IPS-15b (cell line): ENCODE measurements at regions not wholly inside any gene's neighbourhood (a gene's known extent, or its start where the extent isn't known, plus 50 kb on each side); places are given as distances from the start of the nearest gene placed in this dataset.

ENCODE experiments used
- H3K27me3 ChIP-seq: one replicate; pipeline ENCODE4 v1.6.1; 2013; ENCODE audit warnings: low read length; ENCODE audit not compliant: control insufficient read depth, insufficient read depth
- H3K36me3 ChIP-seq: one replicate; pipeline ENCODE4 v1.6.1; 2013; ENCODE audit warnings: low read length; ENCODE audit not compliant: control insufficient read depth, insufficient read depth
- H3K4me1 ChIP-seq: one replicate; pipeline ENCODE4 v1.6.1; 2013; ENCODE audit warnings: mild to moderate bottlenecking, low read length; ENCODE audit not compliant: control insufficient read depth, insufficient read depth
- H3K4me3 ChIP-seq: one replicate; pipeline ENCODE4 v1.5.1; 2013; ENCODE audit warnings: low read depth, low read length
- H3K9ac ChIP-seq: one replicate; pipeline ENCODE4 v1.6.1; 2013; ENCODE audit warnings: low read depth, mild to moderate bottlenecking, low read length
- H3K9me3 ChIP-seq: one replicate; pipeline ENCODE4 v1.6.1; 2013; ENCODE audit warnings: mild to moderate bottlenecking, low read length; ENCODE audit not compliant: control insufficient read depth, insufficient read depth

DNA sequence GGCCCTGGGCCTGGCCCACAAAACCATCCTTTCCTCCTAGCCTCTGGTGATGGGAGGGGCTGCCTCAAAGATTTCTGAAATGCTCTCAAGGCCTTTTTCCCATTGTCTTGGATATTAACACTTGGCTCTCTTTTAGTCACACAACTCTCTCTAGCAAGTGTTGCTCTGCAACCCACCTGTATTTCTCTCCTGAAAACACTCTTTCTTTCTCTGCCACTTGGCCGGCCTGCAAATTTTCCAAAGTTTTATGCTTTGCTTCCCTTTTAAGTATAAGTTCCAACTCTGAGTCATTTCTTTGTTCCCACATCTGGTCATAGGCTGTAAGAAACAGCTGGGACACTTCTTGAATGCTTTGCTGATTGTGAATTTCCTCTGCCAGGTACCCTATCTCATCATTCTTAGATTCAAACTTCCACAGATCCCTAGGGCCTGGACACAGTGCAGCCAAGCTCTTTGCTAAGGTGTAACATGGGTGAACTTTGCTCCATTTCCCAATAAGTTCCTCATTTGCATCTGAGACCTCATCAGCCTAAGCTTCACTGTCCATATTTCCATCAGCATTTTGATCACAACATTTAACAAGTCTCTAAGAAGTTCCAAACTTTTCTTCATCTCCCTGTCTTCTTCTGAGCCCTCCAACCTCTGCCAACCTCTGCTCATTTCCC, 93.8 kb downstream of the TRIM29 start:
- no peak overlapping the region for H3K9ac ChIP-seq
- H3K4me3 ChIP-seq, result no peak overlapping the region
- no peaks in the 10 kb centered on the region for H3K36me3 ChIP-seq
- no peaks in the 10 kb centered on the region for H3K4me1 ChIP-seq
- H3K9me3 ChIP-seq, result no peaks in the 10 kb centered on the region
- no peaks in the 10 kb centered on the region for H3K27me3 ChIP-seq

DNA sequence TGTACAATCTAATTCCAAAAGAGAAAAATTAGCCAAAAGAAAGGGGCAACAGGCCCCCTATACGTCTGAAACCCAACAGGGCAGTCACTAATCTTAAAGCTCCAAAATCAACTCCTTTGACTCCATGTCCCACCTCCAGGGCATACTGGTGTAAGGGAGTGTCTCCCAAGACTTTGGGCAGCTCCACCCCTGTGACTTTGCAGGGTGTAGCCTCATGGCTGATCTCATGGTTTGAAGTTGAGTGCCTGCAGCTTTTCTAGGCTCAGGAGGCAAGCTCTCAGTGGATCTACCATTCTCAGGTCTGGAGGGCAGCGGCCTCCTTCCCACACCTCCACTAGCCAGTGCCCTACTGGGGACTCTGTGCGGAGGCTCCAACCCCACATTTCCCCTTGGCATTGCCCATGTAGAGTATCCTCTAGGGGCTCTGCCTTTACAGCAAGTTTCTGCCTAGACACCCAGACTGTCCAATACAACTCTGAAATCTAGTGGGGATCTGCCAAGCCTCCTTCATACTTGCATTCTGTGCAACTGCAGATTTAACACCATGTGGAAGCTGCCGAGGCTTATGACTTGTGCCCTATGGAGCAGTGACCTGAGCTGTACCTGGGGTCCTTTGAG, 94.5 kb downstream of the TRIM29 start:
- Histone ChIP-seq H3K4me3 (no peak overlapping the region), H3K9me3 (no peaks in the 10 kb centered on the region), H3K27me3 (no peaks in the 10 kb centered on the region), H3K36me3 (no peaks in the 10 kb centered on the region), H3K4me1 (no peaks in the 10 kb centered on the region), H3K9ac (no peak overlapping the region)

DNA sequence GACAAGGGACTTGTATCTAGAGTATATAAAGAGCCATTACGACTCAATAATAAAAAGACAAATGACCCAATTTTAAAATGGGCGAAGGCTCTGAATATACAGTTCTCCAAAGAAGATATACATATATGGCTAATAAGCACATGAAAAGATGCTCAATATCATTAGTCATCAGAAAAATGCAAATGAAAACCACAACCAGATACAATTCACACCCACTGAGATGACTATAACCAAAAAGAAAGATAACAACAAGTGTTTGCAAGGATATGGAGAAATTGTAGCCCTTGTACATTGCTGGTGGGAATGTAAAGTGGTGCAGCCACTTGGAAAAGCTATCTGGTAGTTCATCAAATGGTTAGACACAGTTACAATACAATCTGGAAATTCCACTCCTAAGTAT, 96.3 kb downstream of the TRIM29 start:
- Histone ChIP-seq H3K4me3 (no peak overlapping the region), H3K4me1 (no peaks in the 10 kb centered on the region)

DNA sequence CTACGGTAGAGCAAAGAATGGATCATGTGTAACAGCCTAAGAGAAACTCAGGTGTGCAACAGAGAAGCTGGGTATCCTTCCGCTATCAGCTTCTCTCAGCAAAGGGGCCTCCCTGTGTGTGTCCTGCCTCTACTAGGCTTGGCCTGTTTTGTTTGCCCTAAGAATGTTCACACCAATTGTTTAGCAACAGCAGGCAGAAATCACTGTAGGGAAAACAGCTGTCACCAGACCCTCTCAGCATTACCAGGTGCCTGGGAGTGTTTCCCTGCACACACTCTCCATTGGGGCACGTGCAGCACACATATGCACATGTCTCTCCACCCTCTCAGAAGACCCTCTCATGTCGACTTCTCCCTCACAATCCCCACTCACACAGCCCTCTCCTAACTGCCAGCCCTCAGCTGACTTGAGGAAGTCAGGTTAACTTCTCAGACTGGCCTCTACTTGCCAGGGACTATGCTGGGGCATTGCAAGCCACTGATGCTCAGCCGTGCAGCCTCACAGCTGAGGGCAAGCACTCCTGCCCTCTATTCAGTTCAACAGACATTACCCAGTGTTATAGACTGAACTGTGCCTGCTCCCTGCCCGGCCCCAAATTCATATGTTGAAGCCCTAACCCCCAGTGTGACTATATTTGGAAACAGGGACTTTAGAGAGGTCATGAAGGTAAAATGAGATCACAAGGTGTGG, 97.6 kb downstream of the TRIM29 start:
- no peak overlapping the region for H3K4me3 ChIP-seq
- no peaks in the 10 kb centered on the region for H3K4me1 ChIP-seq
- H3K9me3 ChIP-seq, result peaks cover 3% of the 10 kb centered on the region
- H3K27me3 ChIP-seq, result no peaks in the 10 kb centered on the region
- no peaks in the 10 kb centered on the region for H3K36me3 ChIP-seq
- no peak overlapping the region for H3K9ac ChIP-seq

More for the DNA sequence above, 96.3 kb downstream of the TRIM29 start:
- no peak overlapping the region for H3K9ac ChIP-seq
- H3K9me3 ChIP-seq, result peaks cover 3% of the 10 kb centered on the region
- H3K27me3 ChIP-seq, result no peaks in the 10 kb centered on the region
- no peaks in the 10 kb centered on the region for H3K36me3 ChIP-seq

DNA sequence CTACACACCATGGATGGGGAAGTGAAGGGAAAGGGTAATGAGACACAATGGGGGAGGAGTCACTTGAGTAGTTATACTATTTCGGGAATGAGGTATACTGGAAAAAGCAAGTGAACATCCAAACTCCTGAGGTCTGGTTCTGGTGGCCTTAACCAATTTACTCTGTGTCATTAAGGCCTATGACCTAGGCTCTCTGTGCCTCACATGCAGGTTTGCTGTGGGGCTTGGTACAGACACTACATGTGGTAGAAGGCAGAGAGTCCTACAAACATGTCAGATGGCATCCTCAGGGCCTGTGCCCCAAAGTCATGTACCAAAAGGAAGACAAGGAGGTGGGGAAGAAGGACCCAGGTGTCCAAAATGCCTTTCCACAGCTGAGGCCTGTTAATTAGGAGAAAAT, 98.9 kb downstream of the TRIM29 start:
- no peak overlapping the region for H3K9ac ChIP-seq
- H3K36me3 ChIP-seq, result no peaks in the 10 kb centered on the region
- no peak overlapping the region for H3K4me3 ChIP-seq
- no peaks in the 10 kb centered on the region for H3K4me1 ChIP-seq
- H3K9me3 ChIP-seq, result peaks cover 3% of the 10 kb centered on the region
- no peaks in the 10 kb centered on the region for H3K27me3 ChIP-seq

DNA sequence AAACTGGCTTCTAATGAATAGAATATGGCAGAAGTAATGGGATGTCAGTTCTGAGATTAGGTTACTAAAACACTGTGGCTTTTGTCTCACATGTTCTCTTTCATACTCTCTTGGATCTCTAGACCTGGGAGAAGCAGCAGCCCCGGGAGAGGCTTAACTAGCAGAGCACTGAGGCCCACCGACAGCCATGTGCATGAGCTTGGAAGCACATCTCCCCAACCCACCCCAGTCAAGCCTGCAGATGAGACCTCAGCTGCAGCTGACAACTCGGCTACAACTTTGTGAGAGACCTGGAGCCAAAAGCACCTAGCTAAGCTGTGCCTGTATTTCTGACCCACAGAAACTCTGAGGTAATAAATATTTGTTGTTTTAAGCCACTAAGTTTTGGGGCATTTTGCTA, 100.8 kb downstream of the TRIM29 start:
- Histone ChIP-seq H3K9me3 (peaks cover 3% of the 10 kb centered on the region), H3K4me1 (no peaks in the 10 kb centered on the region), H3K36me3 (no peaks in the 10 kb centered on the region), H3K27me3 (no peaks in the 10 kb centered on the region), H3K4me3 (no peak overlapping the region), H3K9ac (no peak overlapping the region)

DNA sequence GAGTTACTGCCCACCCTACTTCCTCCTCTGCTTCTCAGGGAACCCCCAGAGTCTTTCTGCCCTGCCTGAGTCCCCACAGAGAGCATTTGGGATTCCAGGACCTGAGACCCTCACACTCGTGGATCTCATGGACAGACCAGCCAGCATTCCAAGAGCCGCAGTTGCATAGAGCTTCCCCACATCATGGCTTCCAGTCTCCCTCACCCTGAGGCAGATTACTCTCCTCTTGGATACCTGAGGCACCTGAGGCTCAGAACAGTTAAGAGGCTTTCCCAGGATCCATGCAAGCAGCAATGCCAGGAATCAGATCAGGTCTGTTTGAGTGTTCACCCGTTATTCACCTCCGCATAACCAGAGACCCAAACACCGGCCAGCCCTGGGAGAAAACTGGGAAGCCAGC, 102.2 kb downstream of the TRIM29 start:
- H3K36me3 ChIP-seq, result no peaks in the 10 kb centered on the region
- no peak overlapping the region for H3K4me3 ChIP-seq
- no peak overlapping the region for H3K9ac ChIP-seq
- H3K27me3 ChIP-seq, result no peaks in the 10 kb centered on the region
- peaks cover 3% of the 10 kb centered on the region for H3K9me3 ChIP-seq
- no peaks in the 10 kb centered on the region for H3K4me1 ChIP-seq

DNA sequence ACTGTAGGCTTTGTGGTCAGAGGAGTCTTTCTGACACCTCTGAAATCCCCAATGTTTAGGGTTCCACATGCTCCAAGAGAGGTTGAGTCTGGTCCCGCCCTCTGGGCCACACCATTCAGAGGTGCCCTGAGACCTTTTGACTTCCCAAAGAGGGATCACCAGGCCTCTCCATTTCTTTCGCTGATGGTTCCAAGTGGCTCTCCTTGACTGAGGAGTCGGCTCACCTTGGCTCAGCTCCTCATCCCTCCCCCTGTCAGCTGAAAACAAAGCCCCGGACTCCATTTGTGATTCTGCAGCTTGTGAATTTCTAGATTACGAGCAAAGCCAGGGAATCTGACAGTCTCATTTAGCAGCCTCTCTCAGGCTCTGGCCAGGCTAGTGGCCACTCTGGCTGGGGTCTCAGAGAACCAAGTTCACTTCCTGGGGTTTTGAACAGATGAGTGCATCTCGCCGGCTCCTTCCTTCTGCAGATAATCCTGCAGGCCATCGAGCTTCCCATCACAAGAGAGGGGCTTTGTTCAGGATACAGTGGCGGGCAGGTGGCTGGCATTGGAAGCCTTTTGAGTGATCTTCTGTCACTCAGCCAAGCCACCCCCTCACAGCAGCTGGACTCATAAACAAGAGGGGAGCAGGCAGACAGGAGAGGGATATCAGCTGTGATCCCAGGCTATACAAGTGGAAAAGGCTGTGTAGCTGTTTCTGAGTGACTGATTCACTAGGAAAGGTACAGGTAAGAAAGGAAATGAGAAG, 102.9 kb downstream of the TRIM29 start:
- H3K9ac ChIP-seq, result no peak overlapping the region
- no peak overlapping the region for H3K4me3 ChIP-seq
- H3K9me3 ChIP-seq, result peaks cover 3% of the 10 kb centered on the region
- H3K27me3 ChIP-seq, result no peaks in the 10 kb centered on the region
- H3K36me3 ChIP-seq, result no peaks in the 10 kb centered on the region
- H3K4me1 ChIP-seq, result peaks cover 2% of the 10 kb centered on the region

DNA sequence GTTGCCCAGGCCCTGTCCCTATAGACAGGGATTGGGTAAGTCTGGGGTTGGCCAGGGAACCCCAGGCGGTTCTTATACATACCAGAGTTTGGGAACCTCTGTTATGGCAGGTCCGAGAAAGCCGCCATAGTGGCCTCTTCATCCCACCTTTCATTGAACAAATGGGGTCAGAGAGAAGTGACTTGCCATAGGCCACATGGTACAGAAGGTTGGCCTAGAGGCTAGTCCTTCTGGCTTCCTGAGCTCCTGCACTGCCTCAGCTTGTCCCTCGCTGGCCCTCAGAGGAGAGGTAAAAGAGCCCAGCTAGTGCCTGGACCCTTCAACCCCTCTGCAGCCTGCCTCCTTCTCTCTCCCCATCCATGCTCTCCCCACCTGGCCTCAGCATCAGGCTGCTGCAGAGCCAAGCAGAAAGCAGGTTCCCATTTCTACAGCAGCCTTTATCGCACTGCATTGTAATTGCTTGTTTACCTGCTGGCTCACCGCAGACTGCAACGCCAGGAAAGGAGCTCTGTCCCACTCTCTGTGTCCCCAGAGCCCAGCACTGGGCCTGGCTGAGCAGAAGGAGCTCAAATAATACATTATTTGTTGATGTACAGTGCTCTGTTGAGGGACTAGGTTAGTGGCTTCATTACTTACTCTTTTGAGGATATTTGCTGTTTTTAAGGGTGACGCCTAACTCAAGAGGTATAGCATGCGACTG, 103.6 kb downstream of the TRIM29 start:
- Histone ChIP-seq H3K4me1 (peaks cover 2% of the 10 kb centered on the region), H3K27me3 (no peaks in the 10 kb centered on the region), H3K9ac (no peak overlapping the region), H3K36me3 (no peaks in the 10 kb centered on the region), H3K4me3 (no peak overlapping the region), H3K9me3 (peaks cover 3% of the 10 kb centered on the region)

DNA sequence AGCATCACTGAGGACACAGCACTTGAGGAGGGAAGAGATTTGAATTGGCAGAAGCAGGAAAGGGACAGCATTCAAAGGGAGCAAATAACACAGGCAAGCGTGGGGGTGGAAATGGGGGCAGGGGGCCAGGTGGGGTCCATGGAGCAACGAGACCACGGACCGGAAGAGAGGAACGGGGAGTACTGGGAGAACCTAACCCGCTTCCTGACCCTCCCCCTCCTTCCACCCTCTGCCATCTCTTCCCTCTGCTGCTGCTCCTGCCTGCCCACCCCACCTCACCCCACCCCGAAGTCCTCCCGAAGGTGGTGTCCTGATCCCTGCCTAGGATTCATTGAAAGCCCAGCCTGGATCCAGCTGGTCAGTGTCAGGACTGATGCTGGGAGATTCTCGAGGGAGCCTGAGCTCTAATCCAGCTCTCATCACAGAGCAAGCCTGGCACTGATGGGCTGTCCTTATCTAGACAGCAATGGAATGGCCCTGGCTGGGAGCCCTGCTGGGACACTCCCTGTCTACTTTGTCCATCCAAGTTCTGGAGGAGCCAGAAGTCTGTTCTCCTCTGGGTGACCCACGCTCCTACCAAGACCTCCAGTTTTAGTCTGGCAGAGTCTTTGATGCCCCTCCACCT, 105.0 kb downstream of the TRIM29 start:
- Histone ChIP-seq H3K9me3 (peaks cover 3% of the 10 kb centered on the region), H3K27me3 (no peaks in the 10 kb centered on the region), H3K36me3 (no peaks in the 10 kb centered on the region), H3K4me1 (peaks cover 2% of the 10 kb centered on the region), H3K9ac (no peak overlapping the region), H3K4me3 (no peak overlapping the region)
